MV-4-11 (cell line): ENCODE measurements at regions not wholly inside any gene's neighbourhood (a gene's known extent, or its start where the extent isn't known, plus 50 kb on each side); places are given as distances from the start of the nearest gene placed in this dataset.

Experiments
- DNase-seq: peaks from one replicate; lab custom pipeline; 2025; lab: John Stamatoyannopoulos, UW

- DNase-seq, result no peak
These were observed 125.0 kb upstream of the NBEA start for GRCh38 chr13:34816908-34817665.

- DNase-seq, result no peak
These were observed 119.4 kb upstream of the NBEA start for GRCh38 chr13:34822650-34823049.

DNA sequence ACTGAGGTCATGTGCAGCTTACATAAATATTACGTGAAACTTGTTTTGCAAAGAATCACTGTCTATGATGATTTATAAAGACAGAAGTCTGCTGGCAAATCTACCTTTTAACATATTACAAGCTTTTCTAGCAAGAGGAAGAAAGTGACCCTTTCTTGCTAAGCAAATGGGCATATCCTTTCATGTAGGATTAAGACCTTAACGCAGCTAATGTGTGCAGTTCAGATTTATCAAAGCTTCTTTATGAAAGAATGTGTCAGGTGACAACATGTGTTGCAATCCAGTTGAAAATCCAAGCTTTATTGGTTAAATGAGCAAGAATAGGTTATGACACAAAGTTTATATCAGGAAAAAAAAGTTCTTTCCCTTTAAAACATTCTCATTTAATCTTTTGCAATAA lies 115.6 kb upstream of the NBEA start:
- DNase-seq, result no peak

DNA sequence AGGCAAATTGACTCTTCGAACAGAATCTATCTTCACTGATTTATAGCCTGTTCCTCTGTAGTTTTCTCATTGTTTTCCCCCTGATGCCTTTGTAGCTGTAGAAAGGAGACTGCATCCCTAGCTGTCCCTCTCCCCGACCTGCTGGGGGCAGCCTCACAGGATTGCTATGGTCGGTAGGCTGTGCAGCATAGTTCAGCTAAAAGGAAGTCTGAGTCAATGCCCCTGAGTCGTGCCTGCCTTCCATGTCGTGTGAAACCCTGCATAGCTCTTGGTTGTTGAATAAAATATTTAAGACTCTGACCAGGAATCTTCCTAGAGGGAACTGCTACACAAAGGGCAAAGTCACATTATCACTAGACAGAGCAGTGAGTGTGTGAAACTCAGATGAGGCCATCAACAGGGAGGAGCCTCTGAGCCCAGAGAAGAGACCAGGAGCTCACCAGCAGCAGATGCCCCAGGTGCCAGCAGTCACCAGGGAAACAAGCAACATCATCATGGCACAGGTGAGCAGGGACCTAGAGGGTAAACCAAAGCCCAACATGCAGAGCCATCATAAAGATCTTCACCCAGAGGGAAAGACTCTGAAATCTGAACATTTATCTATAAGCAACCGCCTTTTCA lies 108.4 kb upstream of the NBEA start:
- no peak for DNase-seq

GRCh38 chr13:34842466-34842865 lies 99.6 kb upstream of the NBEA start:
- peak; percentile 84 for DNase-seq

- no peak for DNase-seq
These were observed 94.3 kb upstream of the NBEA start for GRCh38 chr13:34847766-34848165.

GRCh38 chr13:34849406-34849805 lies 92.7 kb upstream of the NBEA start:
- DNase-seq, result no peak

- DNase-seq, result no peak
These were observed 88.9 kb upstream of the NBEA start for GRCh38 chr13:34853161-34853560.

DNA sequence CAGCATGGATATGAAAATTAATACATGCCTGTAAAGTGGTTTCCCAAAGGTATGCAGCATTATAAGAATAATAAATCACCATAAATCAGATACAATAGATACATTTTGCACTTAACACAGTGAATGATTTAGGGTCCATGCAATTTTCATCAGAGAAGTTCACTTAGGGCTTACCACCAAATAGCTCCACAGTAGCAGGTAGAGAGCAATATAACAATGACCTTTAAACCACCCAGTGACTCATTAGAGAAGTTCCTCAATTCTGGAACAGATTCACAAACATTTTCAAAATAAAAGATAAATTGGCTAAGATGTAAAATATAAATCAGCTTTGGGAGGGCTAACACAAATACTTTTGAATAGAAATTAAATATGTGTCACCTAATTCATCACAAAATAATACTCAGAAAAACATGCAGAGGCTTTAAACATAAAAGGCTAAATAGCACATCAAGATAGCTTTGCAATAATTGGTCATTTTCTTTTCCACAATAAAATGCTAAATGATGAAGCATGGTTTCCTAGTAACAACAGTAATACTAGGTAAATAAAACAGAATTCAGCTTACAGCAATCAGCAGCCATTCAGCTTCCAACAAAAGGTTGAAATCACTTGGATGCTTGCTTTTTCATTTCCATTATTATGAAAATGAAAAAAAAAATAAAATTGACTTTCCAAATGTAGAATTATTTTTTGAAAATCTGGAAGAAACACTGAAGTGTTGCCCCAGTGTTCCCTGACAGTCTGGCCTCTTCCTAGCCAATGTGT lies 84.3 kb upstream of the NBEA start:
- DNase-seq, result no peak

DNA sequence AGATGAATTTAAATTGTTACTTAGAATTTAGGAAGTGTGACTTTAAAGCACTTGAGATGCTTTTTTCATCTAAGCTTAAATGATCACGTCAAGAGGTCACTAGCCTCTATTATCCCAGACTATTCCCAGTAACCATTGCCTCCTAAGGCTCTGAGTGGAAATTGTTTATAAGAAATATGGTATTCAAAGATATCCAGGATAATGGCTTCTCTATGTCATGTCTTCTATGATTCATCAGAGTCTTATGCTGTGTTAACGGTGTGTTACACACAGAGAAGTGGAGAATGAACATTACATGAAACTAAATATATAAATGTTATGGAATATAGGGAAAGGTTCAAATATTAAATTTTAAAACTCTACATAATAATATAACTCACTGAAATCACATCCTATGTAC lies 79.8 kb upstream of the NBEA start:
- DNase-seq, result no peak

GRCh38 chr13:34862716-34863115 lies 79.4 kb upstream of the NBEA start:
- no peak for DNase-seq

- no peak for DNase-seq
These were observed 78.5 kb upstream of the NBEA start for GRCh38 chr13:34863360-34864135.

DNA sequence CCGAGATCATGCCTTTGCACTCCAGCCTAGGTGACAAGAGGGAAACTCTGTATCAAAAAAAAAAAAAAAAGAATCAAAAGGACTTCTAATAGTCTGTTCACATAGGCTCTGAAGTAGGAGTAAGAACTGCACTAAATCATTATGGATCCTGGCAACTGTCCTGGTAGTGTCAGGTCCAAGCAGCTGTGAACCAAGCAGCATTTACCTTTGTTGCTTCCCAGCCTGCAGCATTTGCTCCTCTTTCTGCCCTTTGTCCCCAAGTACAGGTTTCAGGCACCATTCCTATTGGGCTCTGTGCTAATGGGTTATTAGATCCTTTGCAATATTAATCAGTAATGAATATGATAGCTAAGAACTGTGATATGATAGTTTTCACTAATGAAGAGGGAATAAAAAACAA lies 77.4 kb upstream of the NBEA start:
- DNase-seq, result no peak

DNA sequence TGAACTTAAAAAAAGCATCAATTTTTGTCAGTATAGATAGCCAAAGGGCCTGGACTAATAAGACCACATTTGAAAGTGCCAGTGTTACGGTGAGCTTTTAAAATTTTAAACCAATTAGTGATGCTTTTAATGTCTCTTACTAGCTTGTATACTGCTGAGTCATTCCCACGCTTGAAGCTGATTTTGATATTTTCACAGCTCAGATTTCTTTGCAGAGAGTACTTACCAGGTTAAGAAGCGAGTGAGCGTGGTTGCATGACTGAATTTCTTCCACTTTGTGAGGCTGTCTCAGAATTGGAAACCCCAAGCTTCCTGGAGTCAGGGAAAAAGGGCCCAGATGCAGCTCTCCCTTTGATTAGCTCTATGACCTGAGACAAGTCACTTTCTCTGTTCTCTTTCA lies 74.5 kb upstream of the NBEA start:
- DNase-seq, result no peak

DNA sequence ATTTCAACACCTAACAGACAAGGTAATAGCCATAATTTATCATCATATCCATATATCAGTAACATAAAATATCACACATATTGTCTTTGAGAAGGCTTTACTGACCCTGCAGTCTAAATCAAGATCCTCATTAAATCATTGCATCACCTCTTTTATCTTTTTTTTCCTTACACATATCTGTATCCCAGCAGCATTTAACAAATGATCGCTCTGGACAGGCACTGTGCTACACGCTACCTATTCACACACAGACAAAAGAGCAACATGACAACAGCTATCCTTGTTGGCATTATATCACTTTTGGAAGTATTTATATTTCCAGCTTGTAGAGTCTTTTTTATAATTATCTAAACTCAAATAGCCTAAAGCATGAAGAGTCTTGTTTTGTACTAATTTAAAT lies 73.3 kb upstream of the NBEA start:
- DNase-seq, result no peak

GRCh38 chr13:34869696-34870095 lies 72.4 kb upstream of the NBEA start:
- DNase-seq, result no peak

DNA sequence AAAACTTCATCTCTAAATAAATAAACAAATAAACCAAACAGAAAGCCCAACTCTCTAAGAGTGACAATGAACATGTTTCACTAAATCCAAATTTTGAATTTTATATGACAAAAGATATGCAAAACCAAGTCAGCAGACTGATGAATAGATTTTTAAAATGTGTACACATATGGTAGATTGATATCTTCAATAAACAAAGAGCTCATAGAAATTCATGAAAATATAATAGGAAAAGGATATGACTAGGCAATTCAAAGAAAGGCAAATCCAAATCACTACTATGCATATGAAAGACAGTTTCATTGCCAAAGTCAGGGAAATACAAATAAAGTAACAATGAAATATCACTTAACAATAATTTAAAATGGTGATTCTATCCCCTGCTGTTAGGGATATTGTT lies 63.7 kb upstream of the NBEA start:
- DNase-seq, result no peak

- no peak for DNase-seq
These were observed 62.2 kb upstream of the NBEA start for GRCh38 chr13:34879851-34880250.

DNA sequence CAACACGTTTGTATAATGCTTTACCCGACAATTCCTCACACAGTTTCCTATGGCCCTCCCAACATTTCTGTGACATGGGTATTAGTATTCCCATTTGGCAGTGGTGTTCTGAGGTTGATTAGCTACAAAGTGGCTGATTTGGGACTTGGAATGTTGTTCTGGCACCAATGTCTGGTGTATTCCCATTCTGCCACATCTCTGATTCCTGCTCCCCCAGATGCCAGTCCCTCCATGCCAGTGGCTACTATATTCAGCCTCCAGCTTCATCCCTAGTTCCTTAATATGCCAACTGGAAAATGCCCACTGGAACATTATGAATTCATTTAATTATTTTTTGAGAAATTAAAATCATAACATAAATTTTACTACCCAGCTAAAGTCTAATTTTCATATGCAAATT lies 60.6 kb upstream of the NBEA start:
- DNase-seq, result no peak

DNA sequence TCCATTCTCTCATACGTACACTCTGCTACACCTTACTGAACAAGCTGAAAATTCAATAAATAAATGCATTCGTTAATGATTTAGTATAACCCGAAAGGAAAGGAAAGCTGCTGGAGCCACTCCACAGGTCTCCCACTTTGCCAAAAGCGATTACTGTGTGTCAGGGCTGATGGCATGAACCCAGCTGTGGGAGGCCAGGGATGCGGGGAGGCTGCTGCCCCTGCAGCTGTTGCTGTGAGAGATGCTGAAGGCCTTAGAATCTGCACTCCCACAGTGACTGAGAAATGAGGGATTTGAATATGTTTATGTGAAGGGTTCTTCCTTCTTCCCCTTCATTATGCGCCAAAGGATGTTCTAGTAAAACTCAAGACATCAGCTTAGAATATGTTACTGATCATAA lies 58.7 kb upstream of the NBEA start:
- DNase-seq, result no peak

DNA sequence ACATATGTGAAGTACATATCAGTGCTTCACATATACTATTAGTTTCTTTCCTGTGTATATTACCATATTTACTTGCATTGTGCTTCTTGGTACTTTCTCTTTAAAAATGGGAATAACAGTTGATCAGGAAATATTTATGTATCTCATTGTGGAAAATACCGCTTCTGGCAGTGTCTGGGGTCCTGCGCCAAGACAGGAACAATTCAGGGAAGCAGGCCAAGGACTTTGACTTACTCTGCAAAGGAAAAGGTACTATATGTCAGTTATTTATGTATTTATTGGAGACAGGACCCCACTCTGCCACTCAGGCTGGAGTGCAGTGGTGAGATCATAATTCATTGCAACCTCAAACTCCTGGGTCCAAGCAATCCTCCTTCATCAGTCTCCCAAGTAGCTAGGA lies 57.7 kb upstream of the NBEA start:
- DNase-seq, result no peak

- DNase-seq, result no peak
These were observed 55.8 kb upstream of the NBEA start for GRCh38 chr13:34886121-34886875.
